Activated T-cell treated with anti-CD3 and anti-CD28 coated beads, Interleukin-2, amount 50 U/mL, for 24 hours (primary cell): ENCODE measurements at regions not wholly inside any gene's neighbourhood (a gene's known extent, or its start where the extent isn't known, plus 50 kb on each side); places are given as distances from the start of the nearest gene placed in this dataset.

Source experiments
- DNase-seq: peaks from one replicate; pipeline ENCODE4 v3.0.0-alpha.2; 2020
- H3K27ac Mint-ChIP-seq: 2 replicates; pipeline ENCODE4 v1.8.0; 2020; ENCODE audit warnings: mild to moderate bottlenecking, mixed read lengths
- H3K27me3 Mint-ChIP-seq: 2 replicates; pipeline ENCODE4 v1.8.0; 2020; ENCODE audit warnings: mixed read lengths
- H3K36me3 Mint-ChIP-seq: 2 replicates; pipeline ENCODE4 v1.8.0; 2020; ENCODE audit warnings: low read depth, mixed read lengths
- H3K4me1 Mint-ChIP-seq: 2 replicates; pipeline ENCODE4 v1.8.0; 2020; ENCODE audit warnings: low read depth, mixed read lengths
- H3K4me3 Mint-ChIP-seq: 2 replicates; pipeline ENCODE4 v1.8.0; 2020; ENCODE audit warnings: mild to moderate bottlenecking, moderate library complexity, mixed read lengths
- H3K9me3 Mint-ChIP-seq: 2 replicates; pipeline ENCODE4 v1.8.0; 2020; ENCODE audit warnings: mixed read lengths

DNA sequence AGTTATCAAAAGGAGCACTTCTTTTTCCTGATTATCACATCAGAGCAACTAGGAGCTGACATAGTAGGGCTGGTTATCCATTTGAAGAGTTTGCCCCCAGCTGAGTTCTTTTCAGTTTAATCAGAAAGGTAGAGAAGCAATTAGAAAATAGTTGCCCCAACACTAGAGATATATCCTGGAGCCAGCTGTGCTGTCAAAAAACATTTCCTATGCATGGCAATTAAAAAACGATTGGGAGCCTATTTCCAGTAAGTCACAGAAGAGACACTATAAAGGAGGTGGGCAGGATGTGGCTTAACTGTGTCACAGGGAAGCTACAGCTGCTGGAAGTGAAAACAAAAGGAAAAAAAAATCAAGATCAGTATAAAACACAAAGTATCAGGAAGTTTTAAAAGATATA is 155.7 kb upstream of the SLITRK1 start:
- Mint-ChIP-seq H3K4me3 (no peak overlapping the region), H3K27ac (no peak overlapping the region)

DNA sequence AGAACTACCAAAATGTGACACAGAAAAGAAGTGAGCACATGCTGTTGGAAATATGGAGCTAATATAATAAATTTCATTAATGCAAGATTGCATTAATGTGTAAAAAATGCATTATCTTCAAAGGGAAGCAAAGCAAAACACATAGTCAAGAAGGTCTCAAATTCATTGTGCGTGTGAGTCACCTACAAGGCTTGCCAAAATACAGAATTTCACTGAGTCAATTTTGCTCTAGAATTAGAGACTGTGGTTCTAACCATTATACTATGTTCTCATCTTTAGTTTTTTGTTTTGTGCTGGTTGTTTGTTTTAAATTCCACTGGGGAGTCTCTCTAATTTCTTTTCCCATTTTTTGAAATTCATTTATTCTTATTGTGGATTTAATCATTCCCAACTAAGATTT is 149.8 kb upstream of the SLITRK1 start:
- Mint-ChIP-seq H3K4me3 (no peak overlapping the region), H3K9me3 (no peaks in the 10 kb centered on the region), H3K27me3 (no peaks in the 10 kb centered on the region), H3K36me3 (no peaks in the 10 kb centered on the region), H3K27ac (no peak overlapping the region), H3K4me1 (no peaks in the 10 kb centered on the region)
- DNase-seq: no peak

More for the DNA sequence above, 155.7 kb upstream of the SLITRK1 start:
- Mint-ChIP-seq H3K9me3 (no peaks in the 10 kb centered on the region), H3K36me3 (no peaks in the 10 kb centered on the region), H3K4me1 (peaks cover 15% of the 10 kb centered on the region), H3K27me3 (no peaks in the 10 kb centered on the region)
- DNase-seq: no peak

DNA sequence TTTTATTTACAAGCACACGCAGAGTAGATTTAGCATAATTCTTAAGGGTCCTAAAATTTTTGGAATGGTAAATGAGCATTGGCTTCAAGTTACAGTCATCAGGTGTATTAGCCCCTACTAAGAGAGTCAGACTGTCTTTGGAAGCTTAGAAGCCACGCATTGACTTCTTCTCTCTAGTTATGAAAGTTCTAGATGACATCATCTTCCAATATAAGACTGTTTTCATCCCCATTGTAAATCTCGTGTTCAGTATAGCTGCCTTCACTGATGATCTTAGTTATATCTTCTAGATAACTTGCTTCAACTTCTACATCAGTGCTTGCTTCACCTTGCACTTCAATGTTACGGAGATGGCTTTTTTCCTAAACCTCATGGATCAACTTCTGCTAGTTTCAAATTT is 148.8 kb upstream of the SLITRK1 start:
- Mint-ChIP-seq H3K9me3 (no peaks in the 10 kb centered on the region), H3K4me3 (no peak overlapping the region), H3K27me3 (no peaks in the 10 kb centered on the region), H3K27ac (no peak overlapping the region), H3K4me1 (no peaks in the 10 kb centered on the region), H3K36me3 (no peaks in the 10 kb centered on the region)
- DNase-seq: no peak

DNA sequence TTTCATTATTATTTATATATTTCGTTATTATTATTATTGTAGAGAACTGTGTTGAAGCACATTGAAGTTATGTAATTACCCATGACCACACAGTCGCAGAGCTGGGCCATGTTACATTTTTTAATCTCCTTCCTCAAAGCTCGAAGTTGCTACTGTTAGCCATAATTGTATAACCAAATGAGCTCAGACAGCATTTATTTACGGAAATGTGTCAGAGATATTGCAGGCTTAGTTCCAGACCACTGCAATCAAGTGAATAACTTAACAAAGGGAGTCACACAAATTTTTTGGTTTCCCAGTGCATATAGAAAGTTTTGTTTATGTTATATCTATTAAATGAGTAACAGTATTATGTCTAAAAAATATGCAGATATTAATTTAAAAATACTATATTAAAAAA is 147.1 kb upstream of the SLITRK1 start:
- Mint-ChIP-seq H3K27ac (no peak overlapping the region), H3K9me3 (no peaks in the 10 kb centered on the region), H3K27me3 (no peaks in the 10 kb centered on the region), H3K4me1 (no peaks in the 10 kb centered on the region), H3K4me3 (no peak overlapping the region), H3K36me3 (no peaks in the 10 kb centered on the region)
- no peak for DNase-seq

DNA sequence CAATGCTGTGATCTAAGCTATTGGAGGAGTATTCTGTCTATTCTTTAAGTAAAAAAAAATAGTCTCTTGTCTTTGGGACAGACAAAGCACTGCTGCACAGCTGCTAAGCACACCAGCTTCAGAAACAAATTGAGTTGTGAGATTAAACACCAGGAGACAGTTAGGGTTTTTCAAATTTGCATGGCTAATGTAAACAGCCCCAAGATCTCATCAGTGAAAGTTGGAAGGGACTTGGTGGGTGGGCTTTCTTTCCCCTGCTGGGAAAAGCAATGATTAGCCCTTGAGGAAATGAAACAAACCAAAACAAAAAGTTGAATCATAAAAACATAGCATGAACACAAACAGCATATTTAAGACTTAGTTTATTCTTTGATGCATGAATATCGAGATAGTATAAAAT is 143.6 kb upstream of the SLITRK1 start:
- H3K9me3 Mint-ChIP-seq: no peaks in the 10 kb centered on the region
- DNase-seq: no peak
- no peaks in the 10 kb centered on the region for H3K4me1 Mint-ChIP-seq
- no peak overlapping the region for H3K4me3 Mint-ChIP-seq
- no peak overlapping the region for H3K27ac Mint-ChIP-seq
- H3K27me3 Mint-ChIP-seq: no peaks in the 10 kb centered on the region
- H3K36me3 Mint-ChIP-seq: no peaks in the 10 kb centered on the region

DNA sequence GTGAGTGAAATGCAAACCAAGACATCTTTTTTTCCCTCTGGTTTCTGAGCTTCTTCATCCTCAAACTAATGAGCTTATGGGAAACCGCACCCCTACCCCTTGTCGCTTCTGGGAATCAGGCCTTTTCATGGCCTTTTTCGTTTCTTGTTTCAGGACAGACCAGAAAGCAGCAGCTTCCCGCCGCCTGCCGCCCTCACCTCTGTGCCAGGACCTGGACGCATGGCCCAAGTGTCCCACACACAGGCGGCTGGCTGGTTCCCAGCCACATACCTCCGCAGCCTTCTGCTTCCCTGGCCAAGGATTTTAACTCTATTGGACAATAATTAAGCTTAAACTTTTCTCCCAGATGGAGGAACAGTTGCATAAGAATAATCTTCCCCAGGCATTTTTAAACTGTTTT is 114.1 kb upstream of the SLITRK1 start:
- Mint-ChIP-seq H3K36me3 (no peaks in the 10 kb centered on the region), H3K9me3 (no peaks in the 10 kb centered on the region), H3K27ac (no peak overlapping the region), H3K4me3 (no peak overlapping the region), H3K27me3 (no peaks in the 10 kb centered on the region), H3K4me1 (no peaks in the 10 kb centered on the region)
- DNase-seq: no peak

DNA sequence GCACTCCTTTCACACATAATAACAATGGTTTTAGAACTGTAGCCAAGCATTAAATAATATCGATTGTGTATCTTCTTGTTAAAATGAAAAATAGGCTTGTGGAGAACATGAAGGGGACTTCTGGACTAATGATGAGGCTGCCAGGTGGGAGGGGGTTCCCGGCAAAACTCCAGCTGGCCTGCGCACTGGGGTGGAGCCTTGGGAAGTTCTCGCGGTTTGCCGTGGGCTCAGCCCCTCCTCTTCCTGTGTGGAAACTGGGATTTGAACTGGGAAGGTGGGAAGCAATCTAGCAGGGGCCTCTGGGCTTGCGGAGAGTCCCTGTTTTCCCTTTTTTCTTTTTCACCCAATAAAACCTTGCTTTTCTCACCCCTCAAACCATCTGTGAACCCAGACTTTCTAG is 113.7 kb upstream of the SLITRK1 start:
- no peaks in the 10 kb centered on the region for H3K36me3 Mint-ChIP-seq
- no peaks in the 10 kb centered on the region for H3K9me3 Mint-ChIP-seq
- H3K27me3 Mint-ChIP-seq: no peaks in the 10 kb centered on the region
- no peaks in the 10 kb centered on the region for H3K4me1 Mint-ChIP-seq
- no peak for DNase-seq
- no peak overlapping the region for H3K27ac Mint-ChIP-seq
- no peak overlapping the region for H3K4me3 Mint-ChIP-seq

DNA sequence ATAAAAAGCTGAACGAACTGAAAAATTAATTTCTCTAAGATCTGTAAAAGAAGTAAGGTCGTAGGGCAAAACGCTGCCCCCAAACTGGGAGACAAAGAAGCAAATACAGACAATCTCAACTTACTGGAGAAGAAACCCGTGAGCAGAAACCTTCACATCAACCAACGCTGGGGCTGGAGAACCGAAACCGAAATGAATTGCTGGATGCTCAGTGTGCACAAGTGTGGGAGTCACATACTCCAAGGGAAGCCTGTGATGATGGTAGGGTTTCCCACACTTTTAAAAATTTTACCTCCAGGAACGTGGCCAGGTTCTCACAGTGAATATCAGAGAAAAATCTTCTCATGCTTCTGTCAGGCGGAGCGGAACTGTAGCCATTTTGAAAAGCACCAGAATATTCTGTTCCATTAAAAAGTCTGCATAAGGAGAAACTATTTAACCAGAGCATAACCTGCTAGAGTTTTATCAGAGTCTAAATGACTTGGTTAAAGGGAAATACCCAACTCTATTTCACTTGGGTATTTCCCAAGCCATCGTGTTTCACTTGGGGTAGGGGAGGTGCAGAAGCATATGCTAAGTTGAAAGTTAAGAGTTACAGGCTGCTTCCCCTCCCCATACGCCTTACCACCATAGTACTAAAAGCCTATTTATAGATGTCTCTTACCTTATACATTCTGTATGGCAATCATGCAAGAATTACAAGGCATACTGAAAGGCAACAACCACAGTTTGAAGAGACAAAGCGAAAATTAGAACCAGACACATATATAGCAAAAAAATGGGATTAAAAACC is 110.5 kb upstream of the SLITRK1 start:
- DNase-seq: no peak
- no peaks in the 10 kb centered on the region for H3K4me1 Mint-ChIP-seq
- no peak overlapping the region for H3K4me3 Mint-ChIP-seq
- no peaks in the 10 kb centered on the region for H3K36me3 Mint-ChIP-seq
- H3K27ac Mint-ChIP-seq: no peak overlapping the region
- no peaks in the 10 kb centered on the region for H3K27me3 Mint-ChIP-seq
- H3K9me3 Mint-ChIP-seq: no peaks in the 10 kb centered on the region

DNA sequence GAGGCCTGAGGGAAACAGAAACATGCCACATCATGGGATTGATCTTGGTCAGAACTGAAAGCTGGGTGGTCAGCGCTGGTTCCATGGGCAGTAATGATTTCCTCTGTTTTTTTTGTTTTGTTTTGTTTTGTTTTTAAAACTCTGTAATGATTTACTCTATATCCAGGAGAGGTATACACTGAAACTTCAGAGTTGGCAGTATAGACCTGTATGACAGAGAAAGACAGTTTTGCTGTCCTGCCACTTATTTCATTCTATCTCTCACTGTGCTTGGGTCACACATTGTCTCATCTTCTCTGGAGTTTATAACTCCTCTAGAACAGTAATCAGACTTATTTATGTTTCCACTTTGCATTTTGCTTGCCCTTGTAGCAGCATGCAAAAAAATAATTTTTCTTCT is 105.1 kb upstream of the SLITRK1 start:
- H3K27ac Mint-ChIP-seq: no peak overlapping the region
- DNase-seq: no peak

DNA sequence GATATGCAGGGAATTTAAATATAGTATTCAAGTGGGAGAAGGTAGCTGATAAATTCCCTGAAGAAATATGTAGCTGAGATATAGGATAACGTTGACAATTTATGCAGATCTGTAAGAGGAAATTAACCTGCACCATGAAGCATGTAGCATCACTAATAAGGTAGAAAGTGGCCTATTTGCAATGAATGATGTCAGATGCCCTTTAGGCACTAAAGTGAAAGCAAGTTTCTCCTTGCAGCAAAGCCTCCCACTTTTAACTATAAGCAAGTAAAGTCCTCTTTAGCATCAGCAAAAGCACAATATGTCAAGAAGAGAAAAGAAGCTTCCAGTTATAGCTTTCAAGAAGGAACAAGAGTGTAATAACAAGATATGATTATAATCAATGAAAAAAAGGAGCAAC is 102.5 kb upstream of the SLITRK1 start:
- DNase-seq: no peak
- no peaks in the 10 kb centered on the region for H3K9me3 Mint-ChIP-seq
- H3K36me3 Mint-ChIP-seq: no peaks in the 10 kb centered on the region
- peaks cover 2% of the 10 kb centered on the region for H3K4me1 Mint-ChIP-seq
- H3K27ac Mint-ChIP-seq: no peak overlapping the region
- no peak overlapping the region for H3K4me3 Mint-ChIP-seq
- no peaks in the 10 kb centered on the region for H3K27me3 Mint-ChIP-seq

More for the DNA sequence above, 105.1 kb upstream of the SLITRK1 start:
- Mint-ChIP-seq H3K9me3 (no peaks in the 10 kb centered on the region), H3K36me3 (no peaks in the 10 kb centered on the region), H3K4me3 (no peak overlapping the region), H3K4me1 (peaks cover 2% of the 10 kb centered on the region), H3K27me3 (no peaks in the 10 kb centered on the region)

DNA sequence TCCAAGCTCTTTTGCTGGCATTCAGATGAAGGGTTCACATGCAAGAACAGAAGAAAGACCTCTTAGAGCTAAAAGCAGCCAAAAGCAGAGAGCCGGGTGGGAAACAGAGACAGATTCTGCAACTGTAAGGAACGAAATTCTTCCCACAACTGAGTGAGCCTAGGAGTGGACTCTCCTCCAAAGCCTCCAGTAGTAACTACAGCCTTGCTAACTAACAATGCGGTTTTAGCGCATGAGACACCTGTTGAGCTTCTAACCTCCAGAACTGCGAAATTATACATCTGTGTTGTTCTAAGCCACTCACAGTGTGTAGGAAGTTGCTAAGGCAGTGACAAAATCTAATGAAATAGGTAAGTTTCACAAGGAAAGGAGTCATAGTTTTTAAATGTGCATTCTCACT is 98.1 kb upstream of the SLITRK1 start:
- DNase-seq: no peak
- H3K27me3 Mint-ChIP-seq: no peaks in the 10 kb centered on the region
- H3K36me3 Mint-ChIP-seq: no peaks in the 10 kb centered on the region
- H3K9me3 Mint-ChIP-seq: no peaks in the 10 kb centered on the region
- H3K4me3 Mint-ChIP-seq: no peak overlapping the region
- no peak overlapping the region for H3K27ac Mint-ChIP-seq
- H3K4me1 Mint-ChIP-seq: peaks cover 10% of the 10 kb centered on the region

DNA sequence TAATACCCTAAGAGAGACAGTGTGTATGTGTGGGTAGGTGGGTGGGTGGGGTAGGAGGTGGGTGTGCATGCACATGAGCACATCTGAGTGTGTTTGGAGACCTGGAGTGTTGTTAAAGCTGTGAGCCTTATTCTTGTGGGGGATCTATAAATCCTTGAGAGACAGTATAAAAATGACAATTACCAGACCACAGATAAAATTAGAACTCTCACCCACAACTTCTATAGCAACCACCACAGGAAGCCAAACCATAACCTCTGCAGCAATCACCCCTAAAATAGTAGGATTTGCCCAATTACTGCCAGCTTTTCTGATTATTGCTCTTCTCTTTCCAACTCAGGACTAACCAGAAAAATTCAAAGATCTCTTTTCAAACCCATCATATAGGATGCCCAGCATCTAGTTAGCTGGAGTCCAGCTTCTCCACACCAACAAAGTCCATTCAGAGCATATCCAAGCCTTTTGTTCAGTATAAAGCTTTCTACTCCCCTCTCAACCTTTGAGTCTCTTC is 93.4 kb upstream of the SLITRK1 start:
- Mint-ChIP-seq H3K4me1 (peaks cover 9% of the 10 kb centered on the region), H3K9me3 (no peaks in the 10 kb centered on the region), H3K27me3 (no peaks in the 10 kb centered on the region), H3K27ac (no peak overlapping the region), H3K4me3 (no peak overlapping the region), H3K36me3 (no peaks in the 10 kb centered on the region)
- no peak for DNase-seq

DNA sequence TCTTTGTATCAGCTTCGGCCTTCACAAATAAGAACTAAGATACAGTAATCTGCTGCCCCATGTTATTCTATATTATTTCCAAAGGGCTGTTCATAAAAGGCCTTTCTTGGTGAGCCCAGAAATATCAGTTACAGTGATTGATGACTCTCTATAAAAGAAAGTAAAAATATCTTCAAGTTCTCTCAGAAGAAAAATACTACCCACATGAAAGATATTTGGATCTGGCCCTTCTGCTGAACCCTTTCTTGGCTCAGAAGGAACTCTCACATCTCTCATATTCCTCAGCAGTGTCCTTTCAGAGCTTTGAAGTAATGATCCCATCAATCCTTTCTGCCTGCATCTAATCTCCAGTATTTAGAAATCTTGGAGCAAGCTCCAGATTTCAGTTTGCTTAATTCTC is 76.3 kb upstream of the SLITRK1 start:
- Mint-ChIP-seq H3K4me1 (no peaks in the 10 kb centered on the region), H3K27me3 (no peaks in the 10 kb centered on the region), H3K4me3 (no peak overlapping the region), H3K9me3 (peaks cover 2% of the 10 kb centered on the region), H3K36me3 (no peaks in the 10 kb centered on the region), H3K27ac (no peak overlapping the region)
- no peak for DNase-seq

DNA sequence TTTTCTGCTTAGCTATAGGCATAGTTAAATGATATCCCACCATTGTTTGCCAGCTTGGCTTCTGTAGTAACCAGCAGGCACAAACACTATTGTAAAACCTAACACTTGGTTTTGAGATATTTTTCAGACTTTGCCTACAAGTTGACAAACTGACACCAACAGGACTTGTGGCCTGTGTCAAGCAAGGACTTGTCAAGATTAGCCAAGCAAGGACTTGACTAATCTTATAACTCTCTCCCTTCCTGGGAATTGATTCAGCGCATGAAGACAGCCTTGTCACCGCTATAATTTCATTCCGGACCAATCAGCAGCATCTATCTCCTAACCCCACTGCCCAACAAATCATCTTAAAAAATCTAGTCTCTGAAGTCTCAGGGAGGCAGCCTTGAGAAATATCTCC is 72.7 kb upstream of the SLITRK1 start:
- DNase-seq: no peak
- H3K36me3 Mint-ChIP-seq: no peaks in the 10 kb centered on the region
- H3K27ac Mint-ChIP-seq: no peak overlapping the region
- H3K4me3 Mint-ChIP-seq: no peak overlapping the region
- no peaks in the 10 kb centered on the region for H3K4me1 Mint-ChIP-seq
- no peaks in the 10 kb centered on the region for H3K27me3 Mint-ChIP-seq
- no peaks in the 10 kb centered on the region for H3K9me3 Mint-ChIP-seq

DNA sequence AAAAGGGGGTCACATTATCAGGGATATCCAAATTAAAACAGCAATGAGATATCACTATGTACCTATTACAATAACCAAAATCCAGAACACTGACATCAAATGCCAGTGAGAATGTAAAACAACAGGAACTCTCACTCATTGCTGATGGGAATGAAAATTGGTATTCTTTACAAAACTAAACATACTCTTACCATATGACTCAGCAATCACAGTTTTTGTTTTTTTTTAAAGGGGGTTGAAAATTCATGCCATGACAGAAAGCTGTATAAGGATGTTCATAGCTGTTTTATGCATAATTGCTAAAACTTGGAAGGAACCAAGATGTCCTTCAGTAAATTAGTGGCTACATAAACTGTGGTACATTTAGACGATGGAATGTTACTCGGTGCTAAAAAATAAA is 71.6 kb upstream of the SLITRK1 start:
- no peak for DNase-seq
- no peaks in the 10 kb centered on the region for H3K36me3 Mint-ChIP-seq
- H3K27ac Mint-ChIP-seq: no peak overlapping the region
- H3K4me3 Mint-ChIP-seq: no peak overlapping the region
- no peaks in the 10 kb centered on the region for H3K4me1 Mint-ChIP-seq
- H3K9me3 Mint-ChIP-seq: no peaks in the 10 kb centered on the region
- H3K27me3 Mint-ChIP-seq: no peaks in the 10 kb centered on the region

DNA sequence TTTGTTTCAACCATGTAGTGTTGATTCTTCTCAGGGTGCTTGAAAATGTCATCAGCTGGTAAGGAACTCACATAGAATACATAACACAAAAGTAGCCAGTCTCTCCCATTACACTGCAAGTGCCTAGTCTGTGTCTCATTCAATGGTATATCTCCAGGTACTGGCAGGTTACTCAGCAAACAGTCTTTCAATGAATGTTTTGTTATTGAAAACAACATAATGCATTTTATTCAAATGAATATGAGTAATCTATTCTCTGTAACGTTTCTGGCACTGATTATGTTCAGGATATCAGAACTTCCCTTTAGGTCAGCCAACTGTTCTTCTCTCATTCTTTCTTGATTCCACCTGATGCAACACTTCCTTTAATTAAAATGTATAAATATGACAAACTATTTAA is 68.0 kb upstream of the SLITRK1 start:
- no peaks in the 10 kb centered on the region for H3K4me1 Mint-ChIP-seq
- no peak overlapping the region for H3K4me3 Mint-ChIP-seq
- no peaks in the 10 kb centered on the region for H3K36me3 Mint-ChIP-seq
- no peaks in the 10 kb centered on the region for H3K27me3 Mint-ChIP-seq
- no peak overlapping the region for H3K27ac Mint-ChIP-seq
- H3K9me3 Mint-ChIP-seq: no peaks in the 10 kb centered on the region
- no peak for DNase-seq
